ENCODE measurements at regions not wholly inside any gene's neighbourhood (a gene's known extent, or its start where the extent isn't known, plus 50 kb on each side); places are given as distances from the start of the nearest gene placed in this dataset.

DNA sequence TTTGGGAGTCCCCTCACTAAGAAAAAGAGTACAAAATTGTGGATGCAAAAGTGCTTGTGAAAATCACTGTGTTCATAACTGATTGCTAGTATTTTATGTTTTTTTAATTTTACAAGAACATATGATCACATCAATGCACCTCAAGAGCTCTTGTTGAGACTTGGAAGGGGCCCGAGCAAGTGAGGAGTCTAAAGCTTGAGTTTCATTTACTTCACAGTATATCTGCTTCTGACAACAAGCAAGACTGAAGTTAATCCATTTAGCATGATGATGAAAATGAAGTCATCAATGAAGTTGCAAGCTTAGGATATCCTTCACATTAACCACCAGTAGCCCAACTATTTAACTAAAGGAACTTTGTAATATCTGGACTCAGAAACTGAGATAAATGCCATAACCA, 182.5 kb upstream of the DIO2 start:
- ChIA-PET CTCF (no interaction called here), POLR2A (no interaction called here)
- BruUV-seq (replicated peaks) = no TSS peak
- no peak for DNase-seq (ENCODE audit: low read depth, low spot score)
- no peak overlapping the region for H3K9ac ChIP-seq (replicated peaks; ENCODE audit: extremely low read depth, insufficient read depth, low read length)
- H3K4me1 ChIP-seq (ENCODE audit: control insufficient read depth, extremely low read depth, insufficient read depth, low read length) = no peaks in the 10 kb centered on the region
- dilution Hi-C loops (cut with MboI; ENCODE audit: extremely low pct_ligation_motif_present, low sequenced_read_pairs) (no loop called here), intact Hi-C loops (cut with micrococcal nuclease) (no loop called here)
- no peak overlapping the region for H3K27ac ChIP-seq (ENCODE audit: insufficient read depth, low read depth, low read length)
- FAIRE-seq = no peak
- H3K4me3 ChIP-seq (replicated peaks in 1 of 3; ENCODE audit: insufficient read depth in 1 of 3, low read depth in 1 of 3, low read length in 3 of 3) = no peak overlapping the region
- H3K4me2 ChIP-seq (ENCODE audit: insufficient read depth, low read length) = no peak overlapping the region
- no peak overlapping the region for H2AFZ ChIP-seq (ENCODE audit: low read depth, low read length)
- no peaks in the 10 kb centered on the region for H3K27me3 ChIP-seq (ENCODE audit: control insufficient read depth in 2 of 2, insufficient read depth in 2 of 2, low read length in 2 of 2)
- TF ChIP-seq MYC (IDR thresholded peaks at IDR 0.05; ENCODE audit: low read depth, low read length) = no peak
- TF ChIP-seq POLR2AphosphoS5 (IDR thresholded peaks at IDR 0.05; ENCODE audit: insufficient read depth, low read depth, low read length) = no peak
- TF ChIP-seq EZH2 (IDR thresholded peaks at IDR 0.05; ENCODE audit: borderline replicate concordance, low read depth, low read length, severe bottlenecking) = no peak
- TF ChIP-seq GATA2 (IDR thresholded peaks at IDR 0.05; ENCODE audit: insufficient read depth, insufficient read length, low read depth, low read length) = no peak
- TF ChIP-seq, protein P1, sequence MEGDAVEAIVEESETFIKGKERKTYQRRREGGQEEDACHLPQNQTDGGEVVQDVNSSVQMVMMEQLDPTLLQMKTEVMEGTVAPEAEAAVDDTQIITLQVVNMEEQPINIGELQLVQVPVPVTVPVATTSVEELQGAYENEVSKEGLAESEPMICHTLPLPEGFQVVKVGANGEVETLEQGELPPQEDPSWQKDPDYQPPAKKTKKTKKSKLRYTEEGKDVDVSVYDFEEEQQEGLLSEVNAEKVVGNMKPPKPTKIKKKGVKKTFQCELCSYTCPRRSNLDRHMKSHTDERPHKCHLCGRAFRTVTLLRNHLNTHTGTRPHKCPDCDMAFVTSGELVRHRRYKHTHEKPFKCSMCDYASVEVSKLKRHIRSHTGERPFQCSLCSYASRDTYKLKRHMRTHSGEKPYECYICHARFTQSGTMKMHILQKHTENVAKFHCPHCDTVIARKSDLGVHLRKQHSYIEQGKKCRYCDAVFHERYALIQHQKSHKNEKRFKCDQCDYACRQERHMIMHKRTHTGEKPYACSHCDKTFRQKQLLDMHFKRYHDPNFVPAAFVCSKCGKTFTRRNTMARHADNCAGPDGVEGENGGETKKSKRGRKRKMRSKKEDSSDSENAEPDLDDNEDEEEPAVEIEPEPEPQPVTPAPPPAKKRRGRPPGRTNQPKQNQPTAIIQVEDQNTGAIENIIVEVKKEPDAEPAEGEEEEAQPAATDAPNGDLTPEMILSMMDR (IDR thresholded peaks at IDR 0.05; ENCODE audit: extremely low read depth in 1 of 2, insufficient read depth in 1 of 2, low read depth in 1 of 2, low read length in 2 of 2) = no peak
- TF ChIP-seq FOS (IDR thresholded peaks at IDR 0.05; ENCODE audit: borderline replicate concordance, insufficient read depth, low read length) = no peak
- TF ChIP-seq JUN (IDR thresholded peaks at IDR 0.05; ENCODE audit: borderline replicate concordance, insufficient read depth, insufficient read length, low read depth) = no peak
- TF ChIP-seq, protein P2, sequence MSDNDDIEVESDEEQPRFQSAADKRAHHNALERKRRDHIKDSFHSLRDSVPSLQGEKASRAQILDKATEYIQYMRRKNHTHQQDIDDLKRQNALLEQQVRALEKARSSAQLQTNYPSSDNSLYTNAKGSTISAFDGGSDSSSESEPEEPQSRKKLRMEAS (IDR thresholded peaks at IDR 0.05; ENCODE audit: insufficient read depth, insufficient read length) = no peak
- TF ChIP-seq POLR2A (IDR thresholded peaks at IDR 0.05; ENCODE audit: low read depth, low read length) = no peak
- no peaks in the 10 kb centered on the region for H4K20me1 ChIP-seq (replicated peaks; ENCODE audit: control insufficient read depth, extremely low read depth, insufficient read depth, low read length)
- H3K79me2 ChIP-seq (ENCODE audit: control insufficient read depth, insufficient read depth, low read length) = no peaks in the 10 kb centered on the region
- no peaks in the 10 kb centered on the region for H3K9me3 ChIP-seq (replicated peaks; ENCODE audit: control insufficient read depth, insufficient read depth, low read length)
- H3K9me1 ChIP-seq (replicated peaks; ENCODE audit: control insufficient read depth, extremely low read depth, insufficient read depth, low read length) = no peaks in the 10 kb centered on the region
- H3K36me3 ChIP-seq (ENCODE audit: control insufficient read depth in 2 of 2, extremely low read depth in 1 of 2, insufficient read depth in 2 of 2, low read length in 2 of 2) = no peaks in the 10 kb centered on the region

Measured in endothelial cell of umbilical vein (primary cell).